Activated gamma-delta T cell treated with anti-CD3 and anti-CD28 coated beads, Interleukin-2, amount 50 U/mL, for 16 hours (primary cell): ENCODE measurements at regions not wholly inside any gene's neighbourhood (a gene's known extent, or its start where the extent isn't known, plus 50 kb on each side); places are given as distances from the start of the nearest gene placed in this dataset.
"Not testable (repeated sequence)": the region's sequence is repeated elsewhere in the genome, so short reads cannot be mapped to it uniquely, and the experiment has no call there.

Experiments used
- DNase-seq: peaks from one replicate; pipeline ENCODE4 v3.0.0-alpha.2; 2020; ENCODE audit warnings: low read depth

DNA sequence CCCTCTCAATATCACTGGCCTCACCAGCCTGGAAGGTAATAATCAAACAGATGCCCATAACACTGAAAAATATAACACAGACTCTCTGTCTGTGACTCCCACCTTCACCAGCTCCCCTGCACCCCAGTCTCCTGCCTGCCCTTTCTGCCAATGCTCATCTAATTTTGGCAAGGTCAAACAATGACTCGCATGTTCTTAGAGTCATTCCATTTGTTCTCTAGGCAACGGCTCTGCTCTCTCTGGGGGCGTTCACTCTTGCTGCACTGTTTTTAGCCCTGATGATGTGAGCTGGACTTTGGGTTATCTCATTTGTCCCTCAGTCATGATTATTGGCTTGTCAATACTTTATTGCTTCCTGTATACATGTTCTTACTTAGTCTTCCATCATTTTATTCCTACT lies 691.8 kb downstream of the FLRT2 start:
- DNase-seq, result no peak

DNA sequence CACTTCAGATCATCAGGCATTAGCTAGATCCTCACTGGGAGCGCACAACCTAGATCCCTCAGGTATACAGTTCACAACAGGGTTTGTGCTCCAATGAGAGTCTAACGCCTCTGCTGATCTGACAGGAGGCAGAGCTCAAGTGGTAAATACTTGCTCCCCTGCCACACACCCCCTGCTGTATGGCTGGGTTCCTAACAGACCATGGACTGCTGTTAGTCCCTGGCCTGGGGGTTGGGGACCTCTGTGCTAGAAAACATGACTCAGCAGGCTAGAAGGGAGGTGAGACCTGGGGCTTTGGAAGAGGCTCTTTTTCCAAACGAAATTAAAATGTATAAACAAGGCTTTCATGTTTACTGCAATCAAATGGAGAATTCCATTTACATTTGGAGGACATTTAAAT lies 691.1 kb downstream of the FLRT2 start:
- DNase-seq, result no peak

DNA sequence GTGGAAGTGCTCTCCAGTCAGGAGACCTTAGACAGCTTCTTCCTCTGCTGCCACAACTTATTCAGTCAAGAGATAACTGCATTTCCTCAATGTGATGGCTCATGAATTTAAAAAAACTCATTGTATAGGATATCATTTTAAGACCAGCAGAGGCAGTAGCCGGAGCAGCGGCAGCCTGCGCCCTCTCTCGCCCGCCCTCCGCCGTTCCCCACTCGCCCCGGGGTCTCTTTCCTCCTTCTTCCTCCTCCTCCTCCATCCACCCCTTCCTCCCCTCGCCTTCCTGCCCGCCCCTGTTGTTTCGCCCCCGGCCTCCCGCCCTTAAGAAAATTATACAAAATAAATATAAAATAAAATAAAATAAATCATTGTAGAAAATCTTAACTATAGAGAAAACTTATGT lies 687.6 kb downstream of the FLRT2 start:
- DNase-seq, result no peak

DNA sequence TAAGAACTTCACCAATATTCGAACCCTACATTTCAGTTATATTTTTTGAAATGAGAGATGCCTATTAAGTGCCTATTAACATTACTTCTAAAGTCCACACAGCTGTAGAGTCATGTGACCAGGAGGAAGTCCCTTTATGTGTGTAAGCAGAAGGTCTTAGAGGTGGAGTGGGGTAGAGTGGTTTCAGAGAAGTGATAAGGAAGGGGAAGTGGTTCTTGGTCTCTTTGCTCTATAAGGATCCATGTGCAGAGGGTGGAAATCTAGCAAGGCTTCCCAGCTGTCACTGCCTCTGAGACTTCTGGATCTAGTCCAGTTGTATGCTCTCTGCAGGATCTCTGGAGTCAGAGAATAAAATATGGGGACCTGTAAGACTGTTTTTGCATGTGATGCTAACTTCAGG lies 673.9 kb downstream of the FLRT2 start:
- no peak for DNase-seq

DNA sequence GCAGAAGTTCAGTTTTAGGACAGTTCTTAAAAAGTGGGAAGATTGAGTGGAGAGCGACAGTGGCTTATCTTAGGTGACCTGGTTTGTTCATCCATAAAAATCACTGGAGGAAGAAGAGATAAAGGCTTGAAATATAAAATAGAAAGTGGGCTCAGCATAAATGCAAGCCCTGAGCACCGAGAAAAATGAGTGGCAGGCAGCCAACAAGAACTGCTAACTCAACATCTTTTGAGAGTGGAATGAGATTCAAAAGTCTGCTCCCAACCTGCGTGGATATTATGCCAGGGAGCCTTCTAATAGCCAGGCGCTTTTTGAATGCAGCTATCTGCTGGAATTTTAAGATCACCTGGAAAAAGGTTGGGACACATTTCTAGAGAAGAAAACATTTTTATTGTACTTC lies 666.5 kb downstream of the FLRT2 start:
- no peak for DNase-seq

DNA sequence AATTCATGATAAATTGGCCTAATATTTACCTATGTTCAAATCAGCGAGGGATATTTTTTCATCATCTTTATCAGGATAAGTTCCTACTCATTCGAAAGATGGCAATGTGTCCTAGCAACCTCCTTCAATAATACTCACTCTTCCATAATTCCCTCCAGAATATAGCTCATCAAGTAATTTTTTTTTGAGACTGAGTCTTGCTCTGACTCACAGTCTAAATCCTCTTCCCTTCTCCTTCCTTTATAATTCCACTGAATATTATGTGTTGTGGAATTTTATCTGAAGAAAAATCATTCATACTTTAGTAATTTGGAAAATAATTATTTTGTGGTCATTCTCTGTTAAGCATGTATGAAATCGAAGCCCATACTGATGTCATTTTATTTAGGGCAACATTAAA lies 663.8 kb downstream of the FLRT2 start:
- no peak for DNase-seq

DNA sequence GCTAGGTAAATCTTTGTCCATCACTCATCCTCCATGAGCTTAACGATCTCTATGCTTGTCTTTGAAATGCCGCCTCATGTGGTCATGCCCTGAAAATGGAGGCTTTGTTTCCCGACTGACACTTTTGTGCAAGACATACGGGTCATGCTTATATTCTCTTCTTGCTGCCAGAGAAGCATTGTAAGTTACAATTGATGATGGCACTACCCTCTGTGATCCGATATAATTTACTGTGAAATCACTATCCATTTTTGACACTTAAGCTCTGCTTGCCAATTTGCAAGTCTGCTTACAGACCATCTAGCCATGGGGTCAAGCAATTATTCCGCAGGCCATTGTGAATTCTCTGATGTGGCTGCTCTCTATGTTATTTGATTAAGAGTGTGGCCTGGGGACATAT lies 650.0 kb downstream of the FLRT2 start:
- DNase-seq, result no peak

DNA sequence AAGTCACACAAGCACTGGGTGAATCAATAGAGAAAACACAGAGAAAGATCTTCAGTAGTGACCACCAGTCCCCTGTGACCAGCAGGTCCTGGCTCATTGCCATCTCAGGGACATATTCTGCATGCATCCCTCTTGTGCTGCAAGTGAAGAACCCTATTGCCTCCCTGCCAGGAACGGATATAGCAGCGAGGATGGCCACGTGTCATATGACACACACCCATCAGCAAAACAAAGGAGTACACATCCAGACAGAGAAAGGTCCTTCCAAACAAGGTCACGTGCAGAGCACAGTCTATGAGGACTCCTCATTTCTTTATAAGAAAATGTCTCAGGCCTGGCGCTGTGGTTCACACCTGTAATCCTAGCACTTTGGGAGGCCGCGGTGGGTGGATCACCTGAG lies 638.4 kb downstream of the FLRT2 start:
- no peak for DNase-seq

DNA sequence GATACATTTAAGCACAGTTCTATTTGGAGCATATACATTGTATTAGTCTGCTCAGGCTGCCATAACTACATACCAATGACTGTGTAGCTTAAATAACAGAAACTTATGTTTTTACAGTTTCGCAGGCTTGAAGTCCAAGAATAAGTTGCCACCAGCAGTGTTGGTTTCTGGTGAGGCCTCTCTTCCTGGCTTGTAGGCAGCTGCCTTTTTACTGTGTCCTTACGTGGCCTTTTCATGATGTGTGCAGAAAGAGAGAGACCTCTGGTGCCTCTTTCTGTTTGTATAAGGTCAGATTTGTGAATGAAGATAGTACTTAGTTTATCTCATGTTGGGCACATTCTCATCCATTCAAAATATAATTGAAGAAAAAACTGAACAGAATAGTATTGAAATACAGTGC lies 636.6 kb downstream of the FLRT2 start:
- no peak for DNase-seq

DNA sequence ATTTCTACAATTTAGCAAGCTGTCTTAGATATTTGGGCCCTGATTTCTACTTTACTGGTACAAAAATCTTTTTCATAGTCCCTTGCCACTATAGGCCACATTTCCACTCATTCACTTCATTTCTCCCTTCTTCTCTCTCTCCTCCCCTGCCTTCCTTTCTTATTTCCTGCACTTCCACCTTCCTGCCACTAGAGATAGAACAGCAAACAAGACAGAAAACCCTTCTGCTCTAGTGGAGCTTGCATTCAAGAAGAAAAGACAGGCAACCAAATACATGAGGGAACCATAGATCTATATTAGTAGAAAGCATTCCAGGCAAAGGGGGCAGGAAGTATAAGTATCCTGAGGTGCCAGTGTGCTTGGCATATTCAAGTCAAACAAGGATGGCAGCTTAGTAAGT lies 623.5 kb downstream of the FLRT2 start:
- DNase-seq, result no peak

DNA sequence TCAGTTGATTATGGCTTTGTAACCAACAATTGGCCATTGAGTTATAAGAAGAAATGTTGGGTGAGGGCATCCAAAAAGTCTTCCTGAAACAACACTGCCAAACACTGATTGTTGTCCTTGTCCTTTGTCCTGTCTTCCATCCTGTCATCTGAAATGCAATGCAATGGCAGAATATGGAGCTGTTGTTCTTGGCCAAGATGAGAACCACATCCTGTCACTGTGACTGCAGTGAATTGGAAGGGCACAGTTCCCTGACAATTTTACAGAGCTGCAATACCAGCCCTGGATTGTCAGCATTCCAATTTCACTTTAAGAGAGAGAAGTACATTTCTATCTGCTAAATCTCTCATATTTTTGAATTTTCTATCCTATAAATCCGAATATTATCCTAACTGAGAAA lies 613.3 kb downstream of the FLRT2 start:
- no peak for DNase-seq

DNA sequence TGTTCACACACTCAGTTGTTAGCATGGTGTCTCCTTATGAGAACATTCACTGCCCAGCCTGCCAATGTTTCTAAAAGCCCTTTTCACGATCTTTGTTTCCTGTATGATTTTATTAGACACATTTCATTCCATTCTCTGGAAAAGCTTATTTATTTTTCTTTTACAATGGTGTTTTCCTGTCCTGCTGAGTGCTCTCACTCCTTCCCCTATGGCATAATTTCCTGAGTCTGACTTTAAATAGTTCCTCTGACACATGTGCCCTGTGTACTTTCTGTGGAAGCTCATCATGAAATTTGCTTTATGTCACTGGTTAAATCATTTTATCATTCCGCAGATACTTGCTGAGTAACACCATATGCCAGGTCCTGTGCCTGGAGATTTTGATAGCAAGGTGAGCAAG lies 612.0 kb downstream of the FLRT2 start:
- DNase-seq, result no peak

DNA sequence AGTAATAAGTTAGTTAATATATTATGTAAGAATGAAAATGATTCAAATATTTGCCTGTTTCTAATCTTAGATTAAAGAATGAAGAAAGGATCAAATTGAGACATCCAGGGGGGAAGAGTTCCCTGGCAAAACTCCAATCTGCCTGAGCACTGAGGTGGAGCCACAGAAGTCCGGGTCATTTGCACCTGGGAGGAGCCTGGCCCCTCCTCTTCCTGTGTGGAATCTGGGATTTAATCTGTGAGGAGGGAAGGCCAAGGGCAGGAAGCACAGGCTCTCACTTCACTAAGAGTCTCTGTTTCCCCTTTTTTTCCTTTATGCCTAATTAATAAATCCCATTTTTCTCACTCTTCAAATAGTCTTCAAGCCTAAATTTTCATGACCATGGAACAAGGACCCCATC lies 599.5 kb downstream of the FLRT2 start:
- no peak for DNase-seq

DNA sequence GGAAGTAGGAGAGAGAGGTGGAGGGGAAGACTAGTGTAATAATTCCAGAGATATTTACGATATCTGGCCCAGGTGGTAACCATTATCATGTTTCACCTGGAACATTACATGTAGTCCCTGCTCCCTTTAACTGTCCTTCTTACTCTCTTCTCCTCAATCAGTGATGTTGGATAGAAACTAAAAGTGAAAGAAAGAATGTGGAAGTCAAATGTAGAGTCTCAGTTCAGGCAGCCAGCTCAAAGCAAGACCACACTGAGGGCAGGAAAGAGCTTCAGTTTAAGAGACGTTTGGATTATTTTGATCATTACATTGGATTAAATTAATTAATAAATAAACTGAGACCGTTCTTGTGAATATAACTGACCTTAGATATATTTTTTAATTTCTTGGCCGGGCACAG lies 594.4 kb downstream of the FLRT2 start:
- no peak for DNase-seq

DNA sequence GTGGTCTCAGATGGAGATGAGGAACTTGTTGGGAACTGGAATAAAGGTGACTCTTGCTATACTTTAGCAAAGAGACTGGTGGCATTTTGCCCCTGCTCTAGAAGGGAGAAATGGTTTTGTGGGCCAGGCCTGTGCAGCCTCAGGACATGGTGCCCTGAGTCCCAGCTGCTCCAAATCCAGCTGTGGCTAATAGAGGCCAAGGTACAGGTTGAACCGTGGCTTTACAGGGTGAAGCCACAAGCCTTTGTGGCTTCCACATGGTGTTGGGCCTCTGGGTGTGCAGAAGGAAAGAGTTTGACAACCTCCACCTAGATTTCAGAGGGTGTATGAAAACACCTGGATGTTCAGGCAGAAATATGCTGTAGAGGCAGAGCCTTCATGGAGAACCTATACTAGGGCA lies 586.0 kb downstream of the FLRT2 start:
- DNase-seq, result no peak

DNA sequence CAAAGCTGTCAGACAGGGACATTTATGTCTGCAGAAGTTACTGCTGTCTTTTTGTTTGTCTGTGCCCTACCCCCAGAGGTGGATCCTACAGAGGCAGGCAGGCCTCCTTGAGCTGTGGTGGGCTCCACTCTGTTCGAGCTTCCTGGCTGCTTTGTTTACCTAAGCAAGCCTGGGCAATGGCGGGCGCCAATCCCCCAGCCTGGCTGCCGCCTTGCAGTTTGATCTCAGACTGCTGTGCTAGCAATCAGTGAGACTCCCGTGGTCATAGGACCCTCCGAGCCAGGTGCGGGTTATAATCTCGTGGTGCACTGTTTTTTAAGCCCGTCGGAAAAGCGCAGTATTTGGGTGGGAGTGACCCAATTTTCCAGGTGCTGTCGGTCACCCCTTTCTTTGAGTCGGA lies 580.9 kb downstream of the FLRT2 start:
- DNase-seq, result not testable (repeated sequence)

DNA sequence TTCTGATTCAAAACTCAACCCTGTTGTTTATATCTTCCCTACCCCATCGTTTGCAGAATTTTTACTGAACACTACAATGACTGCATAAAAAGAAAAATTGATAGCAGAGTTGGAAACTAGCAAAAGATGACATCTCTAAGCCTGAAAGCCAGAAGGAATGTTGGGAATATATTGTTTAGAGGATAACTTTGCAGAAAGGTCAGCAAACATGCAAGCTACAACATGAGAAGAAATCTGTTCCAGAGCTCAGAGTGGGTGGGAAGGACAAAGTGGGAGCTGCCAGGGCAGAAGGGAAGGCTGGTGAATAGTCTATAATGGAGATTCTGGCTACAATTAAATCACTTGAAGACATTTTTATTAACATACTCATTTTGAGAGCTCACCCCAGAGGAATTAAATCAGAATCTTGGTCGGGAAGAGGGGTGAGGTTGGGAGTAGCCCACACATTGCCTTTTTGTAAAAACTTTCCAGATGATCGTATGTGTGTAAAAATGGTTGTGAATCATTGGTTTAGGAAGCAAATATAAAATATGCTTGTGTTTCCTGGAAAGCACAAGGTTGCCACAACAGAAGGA lies 574.8 kb downstream of the FLRT2 start:
- no peak for DNase-seq

DNA sequence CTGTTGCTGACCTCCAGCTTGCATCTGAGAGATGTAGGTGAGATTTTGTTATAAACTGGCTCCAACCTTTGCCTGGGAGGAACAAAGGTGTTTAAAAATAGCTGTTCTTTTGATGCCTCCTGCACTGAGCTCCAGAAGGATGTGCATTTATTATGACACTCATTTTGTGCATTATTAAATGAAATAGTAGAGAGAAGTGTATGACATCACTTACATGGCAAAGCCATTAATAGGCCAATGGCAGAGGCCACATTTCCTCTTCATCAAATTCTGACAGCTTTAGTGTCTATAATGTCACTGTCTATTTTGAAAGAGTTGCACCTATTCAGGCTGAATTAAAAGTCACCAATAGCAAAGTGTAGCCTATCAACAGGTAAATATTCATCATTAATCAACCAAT lies 564.6 kb downstream of the FLRT2 start:
- DNase-seq, result no peak

DNA sequence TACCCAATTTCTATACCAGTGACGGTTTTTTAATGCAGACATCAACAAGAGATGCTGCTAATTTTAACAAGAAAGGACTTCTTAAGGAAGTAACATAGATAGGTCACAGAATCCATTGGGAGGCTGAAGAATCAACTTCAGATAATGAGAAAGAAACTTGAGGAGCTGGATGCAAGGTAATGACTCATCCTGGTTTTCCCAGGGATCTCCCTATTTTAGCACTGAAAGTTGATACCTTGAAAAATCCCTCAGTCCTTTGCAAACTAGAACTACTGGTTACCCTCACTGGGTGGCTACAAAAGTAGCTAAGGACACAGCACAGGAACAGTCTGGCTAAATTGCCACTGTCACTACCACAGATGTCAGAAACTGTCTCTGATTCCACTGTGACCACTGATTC lies 561.9 kb downstream of the FLRT2 start:
- no peak for DNase-seq

DNA sequence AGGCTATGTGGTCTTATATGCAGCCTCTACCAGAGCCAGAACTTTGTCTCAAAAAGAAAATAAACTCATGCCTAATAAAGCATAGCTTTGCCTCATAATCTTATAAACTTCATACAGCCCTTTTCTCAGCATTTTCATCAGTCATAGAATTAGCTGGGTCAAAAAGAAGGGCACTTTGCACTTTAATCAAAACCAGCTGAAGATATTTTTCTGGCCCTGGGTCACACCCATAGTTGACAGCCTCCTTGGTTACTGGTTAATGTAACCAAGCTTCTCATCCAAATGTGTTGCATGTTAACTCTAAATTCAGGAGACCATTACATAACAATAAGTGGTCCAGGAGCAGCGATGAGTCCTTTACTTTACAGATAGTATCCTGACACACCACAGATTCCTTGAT lies 558.2 kb downstream of the FLRT2 start:
- DNase-seq, result no peak

DNA sequence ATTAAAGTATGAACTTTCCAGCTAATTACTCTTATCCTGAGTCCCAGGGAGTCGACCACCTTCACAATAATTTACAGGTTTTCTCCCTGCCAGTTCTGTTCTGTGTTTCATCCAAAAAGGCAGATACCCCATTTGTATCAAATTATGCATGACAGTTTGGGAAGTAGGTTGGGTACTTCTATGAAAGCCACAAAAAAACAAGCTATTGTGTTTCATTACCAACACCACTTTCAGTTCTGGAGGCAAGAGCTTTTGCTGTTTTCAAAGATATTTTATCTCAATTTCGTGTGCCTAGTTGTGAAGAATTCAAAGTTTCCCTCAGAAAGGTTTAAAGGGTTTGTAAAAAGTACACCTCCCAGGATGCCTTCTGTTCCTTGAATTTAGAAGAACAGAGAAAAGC lies 557.4 kb downstream of the FLRT2 start:
- no peak for DNase-seq

DNA sequence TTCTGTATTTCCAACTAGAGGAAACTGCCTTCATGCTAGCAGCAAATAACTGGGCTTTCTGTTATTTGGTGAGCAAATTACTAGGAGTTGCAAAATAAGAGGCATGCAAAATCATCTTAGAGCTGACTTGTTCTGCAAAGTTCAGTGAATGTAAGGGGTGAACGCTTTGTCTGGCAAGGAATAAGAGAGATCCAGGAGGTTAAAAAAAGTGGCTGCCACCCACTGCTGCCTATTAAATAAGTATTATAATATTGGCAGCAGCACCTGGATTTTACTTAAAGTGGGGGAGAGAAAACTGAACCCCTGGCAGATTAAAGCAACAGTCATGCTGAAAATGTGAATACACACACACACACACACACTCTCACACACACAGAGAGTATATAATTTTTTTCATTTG lies 557.0 kb downstream of the FLRT2 start:
- DNase-seq, result no peak

DNA sequence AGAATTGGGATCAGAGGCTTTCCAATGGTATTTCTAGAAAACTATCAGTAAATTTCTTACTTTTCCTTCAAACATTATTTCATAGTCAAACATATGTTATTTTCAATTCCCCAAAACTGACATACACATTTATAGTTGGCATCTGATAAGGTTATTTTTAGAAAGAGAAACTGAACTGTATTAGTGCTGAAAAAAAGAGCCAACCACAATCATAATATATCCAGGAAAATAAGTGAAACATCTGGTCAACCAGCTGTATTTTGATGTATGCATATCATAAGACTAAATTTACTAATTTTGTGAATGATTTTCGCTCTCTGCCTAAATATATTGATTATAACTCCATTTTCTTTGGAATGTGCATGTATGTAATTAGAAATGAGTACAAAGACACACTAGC lies 554.2 kb downstream of the FLRT2 start:
- DNase-seq, result no peak

DNA sequence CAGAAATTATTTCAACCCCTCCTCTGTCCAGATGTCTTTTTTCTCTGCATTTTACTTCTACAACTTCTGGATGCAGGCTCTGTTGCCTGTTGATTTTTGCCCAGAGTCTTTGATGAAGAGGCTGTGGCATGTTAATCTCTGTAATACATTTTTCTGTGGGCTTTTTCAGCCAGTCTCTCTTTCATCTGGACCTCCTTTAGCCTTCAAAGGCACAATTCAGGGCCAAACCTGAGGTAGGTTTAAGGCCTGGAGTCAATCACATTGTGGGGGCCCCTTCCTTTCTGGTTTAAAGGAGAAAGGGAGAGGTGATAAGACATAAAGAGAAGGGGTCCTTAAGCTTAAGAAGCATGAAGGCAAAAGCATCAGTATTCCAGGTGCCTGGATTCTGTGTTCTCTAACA lies 553.7 kb downstream of the FLRT2 start:
- DNase-seq, result no peak
